HEK293 (cell line): ENCODE measurements at regions not wholly inside any gene's neighbourhood (a gene's known extent, or its start where the extent isn't known, plus 50 kb on each side); places are given as distances from the start of the nearest gene placed in this dataset.

Experiments used
- CTCF ChIA-PET: fragments of 350-600 bp; formaldehyde crosslinking; extraction: SDS; loops from one replicate; lab custom pipeline; 2021; ENCODE audit warnings: antibody characterized with exemption; lab: Yijun Ruan, JAX
- POLR2A ChIA-PET: fragments of 300-600 bp; formaldehyde crosslinking; extraction: SDS; loops from one replicate; lab custom pipeline; 2020; ENCODE audit warnings: antibody characterized with exemption, inconsistent platforms; lab: Yijun Ruan, JAX
- H3K27ac ChIP-seq: fragments of 200-500 bp; sonication (Bioruptor generic); 2 replicates; pipeline ENCODE4 v1.5.1; 2014; ENCODE audit warnings: low read depth, low read length, control low read depth, inconsistent platforms; ENCODE audit errors: extremely low read depth
- H3K36me3 ChIP-seq, 2 experiments: fragments of 200-500 bp in 1 of 2; sonication (Bioruptor generic) in 1 of 2; 1 replicate in 1 of 2; 2 replicates in 1 of 2; pipeline ENCODE4 v1.5.1; 2014 to 2017; ENCODE audit warnings: inconsistent platforms in 2 of 2, low read length in 2 of 2; ENCODE audit not compliant: control insufficient read depth in 2 of 2, insufficient read depth in 1 of 2
- H3K4me1 ChIP-seq: fragments of 200-500 bp; sonication (Bioruptor generic); 2 replicates; pipeline ENCODE4 v1.5.1; 2014; ENCODE audit warnings: mild to moderate bottlenecking, low read length, inconsistent platforms; ENCODE audit not compliant: control insufficient read depth, insufficient read depth
- H3K4me3 ChIP-seq: 2 replicates; pipeline ENCODE4 v1.5.1; 2011; ENCODE audit warnings: low read depth, mild to moderate bottlenecking, control low read depth, low read length, moderate library complexity
- H3K9me3 ChIP-seq: fragments of 200-500 bp; sonication (Bioruptor generic); 2 replicates; pipeline ENCODE4 v1.5.1; 2014; ENCODE audit warnings: low read depth, low read length, inconsistent platforms; ENCODE audit not compliant: control insufficient read depth, insufficient read depth
- GLI2 ChIP-seq: fragments of 450-650 bp; formaldehyde crosslinking; IDR thresholded peaks from 2 replicates; pipeline ENCODE4; 2017; ENCODE audit warnings: missing biosample characterization, missing genetic modification characterization, low read depth, borderline replicate concordance
- GLIS1 ChIP-seq: fragments of 450-650 bp; formaldehyde crosslinking; IDR thresholded peaks from 2 replicates; pipeline ENCODE4 v1.5.1; 2016; ENCODE audit warnings: missing biosample characterization, missing genetic modification characterization
- GLIS2 ChIP-seq: fragments of 450-650 bp; formaldehyde crosslinking; IDR thresholded peaks from 2 replicates; pipeline ENCODE4 v1.5.1; 2016; ENCODE audit warnings: missing biosample characterization, missing genetic modification characterization
- MEIS1 ChIP-seq: sonication (generic); formaldehyde crosslinking; IDR thresholded peaks from 2 replicates; pipeline ENCODE4 v1.8.1; 2022; ENCODE audit warnings: missing genetic modification reagents, mild to moderate bottlenecking, borderline replicate concordance
- ZBTB1 ChIP-seq: fragments of 450-650 bp; formaldehyde crosslinking; IDR thresholded peaks from 2 replicates; pipeline ENCODE4 v1.5.1; 2016; ENCODE audit warnings: missing biosample characterization, missing genetic modification characterization
- ZBTB20 ChIP-seq: fragments of 450-650 bp; formaldehyde crosslinking; IDR thresholded peaks from 2 replicates; pipeline ENCODE4 v1.5.1; 2016; ENCODE audit warnings: missing biosample characterization, missing genetic modification characterization
- ZBTB44 ChIP-seq: fragments of 450-650 bp; IDR thresholded peaks from 2 replicates; pipeline ENCODE4 v1.5.1; 2018; ENCODE audit warnings: missing biosample characterization, mild to moderate bottlenecking, missing genetic modification characterization
- ZFP41 ChIP-seq: fragments of 450-650 bp; formaldehyde crosslinking; IDR thresholded peaks from 2 replicates; pipeline ENCODE4 v1.5.1; 2016; ENCODE audit warnings: missing biosample characterization, missing genetic modification characterization, borderline replicate concordance
- ZNF112 ChIP-seq: fragments of 450-650 bp; formaldehyde crosslinking; IDR thresholded peaks from 2 replicates; pipeline ENCODE4 v1.5.0; 2017; ENCODE audit warnings: missing biosample characterization, missing genetic modification characterization
- ZNF114 ChIP-seq: fragments of 450-650 bp; formaldehyde crosslinking; IDR thresholded peaks from 2 replicates; pipeline ENCODE4 v1.5.0; 2017; ENCODE audit warnings: missing biosample characterization, missing genetic modification characterization
- ZNF23 ChIP-seq: fragments of 450-650 bp; formaldehyde crosslinking; IDR thresholded peaks from 2 replicates; pipeline ENCODE4 v1.5.1; 2016; ENCODE audit warnings: missing biosample characterization, missing genetic modification characterization, borderline replicate concordance
- ZNF391 ChIP-seq: fragments of 450-650 bp; formaldehyde crosslinking; IDR thresholded peaks from 2 replicates; pipeline ENCODE4 v1.5.1; 2016; ENCODE audit warnings: low read depth, missing biosample characterization, missing genetic modification characterization, borderline replicate concordance
- ZNF426 ChIP-seq: fragments of 450-650 bp; formaldehyde crosslinking; IDR thresholded peaks from 2 replicates; pipeline ENCODE4 v1.5.1; 2017; ENCODE audit warnings: missing biosample characterization, missing genetic modification characterization, mild to moderate bottlenecking, inconsistent platforms, moderate library complexity
- ZNF518A ChIP-seq: fragments of 450-650 bp; formaldehyde crosslinking; conservative IDR thresholded peaks from 2 replicates; pipeline ENCODE4 v1.5.1; 2016; ENCODE audit warnings: low read depth, missing biosample characterization, missing genetic modification characterization
- ZNF544 ChIP-seq: fragments of 450-650 bp; formaldehyde crosslinking; IDR thresholded peaks from 2 replicates; pipeline ENCODE4 v1.5.0; 2017; ENCODE audit warnings: missing biosample characterization, missing genetic modification characterization
- ZNF776 ChIP-seq: fragments of 450-650 bp; formaldehyde crosslinking; IDR thresholded peaks from 2 replicates; pipeline ENCODE4 v1.5.0; 2017; ENCODE audit warnings: missing biosample characterization, missing genetic modification characterization, borderline replicate concordance
- TF ChIP-seq, protein P1 (sequence below): fragments of 450-650 bp; IDR thresholded peaks from 2 replicates; pipeline ENCODE4 v1.5.1; 2018; ENCODE audit warnings: missing biosample characterization, missing genetic modification characterization
- TF ChIP-seq, protein P2 (sequence below): fragments of 450-650 bp; formaldehyde crosslinking; IDR thresholded peaks from 2 replicates; pipeline ENCODE4 v1.5.1; 2017; ENCODE audit warnings: missing biosample characterization, missing genetic modification characterization
- TF ChIP-seq, protein P3 (sequence below): fragments of 450-650 bp; formaldehyde crosslinking; IDR thresholded peaks from 2 replicates; pipeline ENCODE4 v1.5.1; 2017; ENCODE audit warnings: missing biosample characterization, missing genetic modification characterization

GRCh38 chr1:185368913-185369491, 52.0 kb upstream of the IVNS1ABP start:
- H3K4me1 ChIP-seq, result no peaks in the 10 kb centered on the region
- ChIA-PET POLR2A (no interaction called here), CTCF (no interaction called here)
- H3K27ac ChIP-seq, result no peak overlapping the region
- no peaks in the 10 kb centered on the region for H3K36me3 ChIP-seq
- TF ChIP-seq ZNF544 (tag by site-specific recombination) (no peak), ZNF426 (no peak)
- no peaks in the 10 kb centered on the region for H3K9me3 ChIP-seq
- no peak overlapping the region for H3K4me3 ChIP-seq

DNA sequence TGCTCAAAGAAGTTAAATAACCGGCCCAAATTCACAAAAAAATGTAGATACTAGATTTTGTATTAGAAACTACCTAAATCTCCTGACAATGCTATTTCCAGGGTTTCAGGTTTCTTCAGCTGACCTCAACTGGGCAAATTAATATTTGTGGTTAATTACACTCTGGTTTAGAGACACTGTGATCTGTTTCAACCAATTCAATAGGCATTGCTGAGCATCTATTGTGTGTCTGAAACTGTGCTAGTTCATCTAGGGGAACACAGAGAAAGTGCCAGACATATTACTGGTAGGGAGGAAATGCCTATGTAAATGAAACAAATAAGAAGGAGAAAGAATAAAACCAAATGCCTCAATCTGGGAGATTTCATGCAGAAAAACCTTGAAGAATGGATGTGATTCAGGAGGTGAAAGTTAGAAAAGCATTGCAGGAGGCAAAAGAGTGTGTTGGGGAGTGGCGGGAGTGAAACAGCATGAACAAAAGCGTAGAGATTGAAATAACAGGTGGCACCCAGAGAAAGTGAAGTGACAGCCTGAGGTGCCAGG, 51.3 kb upstream of the IVNS1ABP start:
- Histone ChIP-seq H3K4me3 (no peak overlapping the region), H3K36me3 (no peaks in the 10 kb centered on the region), H3K27ac (no peak overlapping the region), H3K9me3 (no peaks in the 10 kb centered on the region), H3K4me1 (no peaks in the 10 kb centered on the region)
- TF ChIP-seq ZBTB1 (tag by site-specific recombination) (no peak), ZNF112 (tag by site-specific recombination) (no peak), ZBTB20 (tag by site-specific recombination) (no peak), ZNF391 (no peak), ZNF114 (tag by site-specific recombination) (no peak), ZBTB44 (no peak), ZNF518A (tag by site-specific recombination) (no peak), ZFP41 (tag by site-specific recombination) (no peak), GLIS1 (no peak)
- TF ChIP-seq, protein P1, sequence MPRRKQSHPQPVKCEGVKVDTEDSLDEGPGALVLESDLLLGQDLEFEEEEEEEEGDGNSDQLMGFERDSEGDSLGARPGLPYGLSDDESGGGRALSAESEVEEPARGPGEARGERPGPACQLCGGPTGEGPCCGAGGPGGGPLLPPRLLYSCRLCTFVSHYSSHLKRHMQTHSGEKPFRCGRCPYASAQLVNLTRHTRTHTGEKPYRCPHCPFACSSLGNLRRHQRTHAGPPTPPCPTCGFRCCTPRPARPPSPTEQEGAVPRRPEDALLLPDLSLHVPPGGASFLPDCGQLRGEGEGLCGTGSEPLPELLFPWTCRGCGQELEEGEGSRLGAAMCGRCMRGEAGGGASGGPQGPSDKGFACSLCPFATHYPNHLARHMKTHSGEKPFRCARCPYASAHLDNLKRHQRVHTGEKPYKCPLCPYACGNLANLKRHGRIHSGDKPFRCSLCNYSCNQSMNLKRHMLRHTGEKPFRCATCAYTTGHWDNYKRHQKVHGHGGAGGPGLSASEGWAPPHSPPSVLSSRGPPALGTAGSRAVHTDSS, result no peak
- POLR2A ChIA-PET, result no interaction called here
- CTCF ChIA-PET, result no interaction called here

DNA sequence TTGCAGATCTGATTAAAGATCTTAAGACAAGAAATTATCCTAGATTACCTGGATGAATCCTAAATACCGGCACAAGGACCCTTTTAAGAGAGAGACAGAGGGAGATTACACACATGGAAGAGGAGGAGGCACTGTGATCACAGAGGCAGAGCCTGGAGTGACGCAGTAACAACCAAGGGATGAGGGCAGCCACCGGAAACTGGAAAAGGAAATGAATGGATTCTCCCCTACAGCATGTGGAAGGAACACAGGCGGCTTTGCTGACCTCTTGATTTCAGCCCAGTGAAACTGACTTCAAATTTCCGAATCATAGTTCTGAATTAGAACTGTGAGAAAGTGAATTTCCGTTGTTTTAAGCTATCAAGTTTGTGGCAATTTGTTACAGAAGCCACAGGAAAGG, 50.2 kb upstream of the IVNS1ABP start:
- POLR2A ChIA-PET, result no interaction called here
- CTCF ChIA-PET, result no interaction called here
- Histone ChIP-seq H3K27ac (no peak overlapping the region), H3K9me3 (no peaks in the 10 kb centered on the region), H3K4me3 (no peak overlapping the region), H3K36me3 (no peaks in the 10 kb centered on the region), H3K4me1 (no peaks in the 10 kb centered on the region)
- TF ChIP-seq, protein P2, sequence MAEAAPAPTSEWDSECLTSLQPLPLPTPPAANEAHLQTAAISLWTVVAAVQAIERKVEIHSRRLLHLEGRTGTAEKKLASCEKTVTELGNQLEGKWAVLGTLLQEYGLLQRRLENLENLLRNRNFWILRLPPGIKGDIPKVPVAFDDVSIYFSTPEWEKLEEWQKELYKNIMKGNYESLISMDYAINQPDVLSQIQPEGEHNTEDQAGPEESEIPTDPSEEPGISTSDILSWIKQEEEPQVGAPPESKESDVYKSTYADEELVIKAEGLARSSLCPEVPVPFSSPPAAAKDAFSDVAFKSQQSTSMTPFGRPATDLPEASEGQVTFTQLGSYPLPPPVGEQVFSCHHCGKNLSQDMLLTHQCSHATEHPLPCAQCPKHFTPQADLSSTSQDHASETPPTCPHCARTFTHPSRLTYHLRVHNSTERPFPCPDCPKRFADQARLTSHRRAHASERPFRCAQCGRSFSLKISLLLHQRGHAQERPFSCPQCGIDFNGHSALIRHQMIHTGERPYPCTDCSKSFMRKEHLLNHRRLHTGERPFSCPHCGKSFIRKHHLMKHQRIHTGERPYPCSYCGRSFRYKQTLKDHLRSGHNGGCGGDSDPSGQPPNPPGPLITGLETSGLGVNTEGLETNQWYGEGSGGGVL (tag by site-specific recombination), result no peak
- TF ChIP-seq, protein P3, sequence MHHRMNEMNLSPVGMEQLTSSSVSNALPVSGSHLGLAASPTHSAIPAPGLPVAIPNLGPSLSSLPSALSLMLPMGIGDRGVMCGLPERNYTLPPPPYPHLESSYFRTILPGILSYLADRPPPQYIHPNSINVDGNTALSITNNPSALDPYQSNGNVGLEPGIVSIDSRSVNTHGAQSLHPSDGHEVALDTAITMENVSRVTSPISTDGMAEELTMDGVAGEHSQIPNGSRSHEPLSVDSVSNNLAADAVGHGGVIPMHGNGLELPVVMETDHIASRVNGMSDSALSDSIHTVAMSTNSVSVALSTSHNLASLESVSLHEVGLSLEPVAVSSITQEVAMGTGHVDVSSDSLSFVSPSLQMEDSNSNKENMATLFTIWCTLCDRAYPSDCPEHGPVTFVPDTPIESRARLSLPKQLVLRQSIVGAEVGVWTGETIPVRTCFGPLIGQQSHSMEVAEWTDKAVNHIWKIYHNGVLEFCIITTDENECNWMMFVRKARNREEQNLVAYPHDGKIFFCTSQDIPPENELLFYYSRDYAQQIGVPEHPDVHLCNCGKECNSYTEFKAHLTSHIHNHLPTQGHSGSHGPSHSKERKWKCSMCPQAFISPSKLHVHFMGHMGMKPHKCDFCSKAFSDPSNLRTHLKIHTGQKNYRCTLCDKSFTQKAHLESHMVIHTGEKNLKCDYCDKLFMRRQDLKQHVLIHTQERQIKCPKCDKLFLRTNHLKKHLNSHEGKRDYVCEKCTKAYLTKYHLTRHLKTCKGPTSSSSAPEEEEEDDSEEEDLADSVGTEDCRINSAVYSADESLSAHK (tag by site-specific recombination), result no peak
- no peak for TF ChIP-seq GLIS2
- no peak for TF ChIP-seq ZNF23 (tag by site-specific recombination)
- TF ChIP-seq MEIS1 (CRISPR knock-in tag), result no peak
- no peak for TF ChIP-seq ZNF776 (tag by site-specific recombination)
- no peak for TF ChIP-seq GLI2 (tag by site-specific recombination)
